ENCODE measurements at regions not wholly inside any gene's neighbourhood (a gene's known extent, or its start where the extent isn't known, plus 50 kb on each side); places are given as distances from the start of the nearest gene placed in this dataset.

DNA sequence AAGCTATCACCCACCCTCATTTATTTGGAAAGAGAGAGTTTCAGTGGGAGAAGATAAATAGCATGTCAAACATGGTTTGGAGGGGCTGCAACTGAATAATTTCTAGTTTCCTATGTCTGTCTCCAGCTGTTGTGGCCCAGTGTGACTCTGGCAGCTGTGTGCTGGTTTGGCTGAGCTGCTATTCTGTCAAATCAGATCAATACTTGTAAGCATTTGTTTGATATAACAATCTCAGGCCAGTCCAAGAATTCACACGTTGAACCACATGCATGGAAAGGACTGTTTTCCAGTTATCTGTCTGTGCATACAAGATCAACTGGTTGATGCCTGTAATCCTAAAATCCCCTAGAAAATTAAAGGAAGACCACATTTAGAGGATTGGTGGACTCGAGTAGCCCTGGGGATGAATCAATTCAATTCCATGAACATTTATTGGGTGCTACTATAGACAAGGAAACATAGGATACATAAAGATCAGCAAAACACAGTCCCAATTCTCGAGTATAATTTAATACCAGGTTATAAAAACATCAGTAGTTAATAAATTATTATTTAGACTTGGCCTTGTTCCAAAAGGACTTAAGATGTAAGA is 209.0 kb upstream of the PARD3B start:
- TF ChIP-seq, protein P1, sequence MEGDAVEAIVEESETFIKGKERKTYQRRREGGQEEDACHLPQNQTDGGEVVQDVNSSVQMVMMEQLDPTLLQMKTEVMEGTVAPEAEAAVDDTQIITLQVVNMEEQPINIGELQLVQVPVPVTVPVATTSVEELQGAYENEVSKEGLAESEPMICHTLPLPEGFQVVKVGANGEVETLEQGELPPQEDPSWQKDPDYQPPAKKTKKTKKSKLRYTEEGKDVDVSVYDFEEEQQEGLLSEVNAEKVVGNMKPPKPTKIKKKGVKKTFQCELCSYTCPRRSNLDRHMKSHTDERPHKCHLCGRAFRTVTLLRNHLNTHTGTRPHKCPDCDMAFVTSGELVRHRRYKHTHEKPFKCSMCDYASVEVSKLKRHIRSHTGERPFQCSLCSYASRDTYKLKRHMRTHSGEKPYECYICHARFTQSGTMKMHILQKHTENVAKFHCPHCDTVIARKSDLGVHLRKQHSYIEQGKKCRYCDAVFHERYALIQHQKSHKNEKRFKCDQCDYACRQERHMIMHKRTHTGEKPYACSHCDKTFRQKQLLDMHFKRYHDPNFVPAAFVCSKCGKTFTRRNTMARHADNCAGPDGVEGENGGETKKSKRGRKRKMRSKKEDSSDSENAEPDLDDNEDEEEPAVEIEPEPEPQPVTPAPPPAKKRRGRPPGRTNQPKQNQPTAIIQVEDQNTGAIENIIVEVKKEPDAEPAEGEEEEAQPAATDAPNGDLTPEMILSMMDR (IDR thresholded peaks at IDR 0.05; ENCODE audit: insufficient read depth, low read depth, low read length, missing control alignments) = no peak

DNA sequence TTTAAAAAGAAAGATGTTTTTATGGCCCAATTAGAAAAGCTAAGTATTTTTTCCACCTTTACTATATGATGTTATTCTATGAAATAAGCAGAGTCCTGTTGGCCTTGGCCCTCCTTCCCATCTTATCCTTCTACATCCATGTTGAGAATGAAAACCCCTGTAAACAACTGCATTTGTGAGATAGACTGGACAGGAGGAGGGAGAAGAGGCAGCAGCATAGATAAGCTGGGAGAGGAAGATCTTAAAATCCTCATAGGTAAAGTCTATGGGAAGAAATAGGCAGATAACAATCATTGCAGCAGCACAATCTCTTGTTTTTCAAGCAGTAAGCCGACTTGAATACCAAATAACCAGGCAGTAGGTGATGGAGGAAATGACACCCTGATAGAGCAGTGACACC is 207.6 kb upstream of the PARD3B start:
- no peak for DNase-seq (ENCODE audit: low read depth)
- no peak overlapping the region for H3K4me3 ChIP-seq (ENCODE audit: low read length)
- TF ChIP-seq, protein P1 (IDR thresholded peaks at IDR 0.05; ENCODE audit: insufficient read depth, low read depth, low read length, missing control alignments) = no peak

More for the DNA sequence above, 209.0 kb upstream of the PARD3B start:
- H3K4me3 ChIP-seq (ENCODE audit: low read length) = no peak overlapping the region
- DNase-seq (ENCODE audit: low read depth) = no peak

DNA sequence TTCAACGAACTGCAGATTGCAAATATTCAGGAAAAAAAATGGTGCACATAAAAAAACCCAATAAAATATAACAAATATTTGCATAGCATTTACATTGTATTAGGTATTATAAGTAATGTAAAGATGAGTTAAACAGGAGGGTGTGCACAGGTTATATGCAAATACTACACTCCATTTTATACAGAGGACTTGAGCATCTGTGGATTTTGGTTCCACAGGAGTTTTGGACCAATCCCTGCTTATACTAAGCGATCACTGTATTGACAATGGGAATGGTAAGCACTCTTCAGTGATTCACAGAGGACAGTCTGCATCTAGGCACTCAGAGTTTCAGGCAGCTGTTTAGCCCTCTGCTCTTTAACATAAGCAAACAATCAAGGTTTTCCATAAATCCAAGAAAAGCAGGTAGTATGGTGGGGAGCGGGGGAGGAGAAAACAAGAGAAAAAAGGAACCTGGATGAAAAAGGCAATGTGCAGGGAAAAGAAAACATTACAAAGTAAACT is 206.0 kb upstream of the PARD3B start:
- no peak for DNase-seq (ENCODE audit: low read depth)
- no peak overlapping the region for H3K4me3 ChIP-seq (ENCODE audit: low read length)
- TF ChIP-seq, protein P1 (IDR thresholded peaks at IDR 0.05; ENCODE audit: insufficient read depth, low read depth, low read length, missing control alignments) = no peak

DNA sequence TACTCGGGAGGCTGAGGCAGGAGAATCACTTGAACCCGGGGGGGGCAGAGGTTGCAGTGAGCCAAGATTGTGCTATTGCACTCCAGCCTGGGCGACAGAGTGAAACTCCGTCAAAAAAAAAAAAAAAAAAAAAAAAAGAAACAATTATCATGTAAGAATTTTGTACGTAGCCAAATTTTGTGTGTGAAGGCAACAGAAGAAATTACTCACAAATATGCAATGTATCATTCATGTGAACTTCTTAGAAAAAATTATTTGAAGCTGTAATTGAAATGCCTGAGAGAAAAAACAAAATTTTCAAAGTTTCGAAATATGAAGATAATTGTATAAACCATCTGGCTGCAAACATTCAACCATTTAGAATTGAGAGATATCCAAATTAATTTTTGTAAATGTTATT is 204.8 kb upstream of the PARD3B start:
- TF ChIP-seq, protein P1 (IDR thresholded peaks at IDR 0.05; ENCODE audit: insufficient read depth, low read depth, low read length, missing control alignments) = no peak
- H3K4me3 ChIP-seq (ENCODE audit: low read length) = no peak overlapping the region
- DNase-seq (ENCODE audit: low read depth) = no peak

DNA sequence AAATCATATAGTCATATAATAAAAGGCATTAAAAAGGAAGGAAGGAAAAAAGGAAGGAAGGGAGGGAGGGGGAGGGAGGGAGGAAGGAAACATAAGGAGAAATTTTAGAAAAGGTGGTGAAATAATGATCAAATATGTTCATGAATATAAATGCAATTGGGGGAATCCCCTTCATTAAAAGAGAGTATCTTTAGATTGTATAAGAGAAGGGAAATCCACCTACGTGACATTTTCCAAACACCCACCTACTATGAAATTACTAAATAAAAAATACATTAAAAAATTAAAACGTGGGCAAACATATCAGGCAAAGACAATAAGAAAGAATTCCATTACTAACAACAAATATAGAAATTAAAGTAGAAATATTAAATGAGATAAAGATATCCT is 203.4 kb upstream of the PARD3B start:
- no peak overlapping the region for H3K4me3 ChIP-seq (ENCODE audit: low read length)
- TF ChIP-seq, protein P1 (IDR thresholded peaks at IDR 0.05; ENCODE audit: insufficient read depth, low read depth, low read length, missing control alignments) = no peak
- no peak for DNase-seq (ENCODE audit: low read depth)

DNA sequence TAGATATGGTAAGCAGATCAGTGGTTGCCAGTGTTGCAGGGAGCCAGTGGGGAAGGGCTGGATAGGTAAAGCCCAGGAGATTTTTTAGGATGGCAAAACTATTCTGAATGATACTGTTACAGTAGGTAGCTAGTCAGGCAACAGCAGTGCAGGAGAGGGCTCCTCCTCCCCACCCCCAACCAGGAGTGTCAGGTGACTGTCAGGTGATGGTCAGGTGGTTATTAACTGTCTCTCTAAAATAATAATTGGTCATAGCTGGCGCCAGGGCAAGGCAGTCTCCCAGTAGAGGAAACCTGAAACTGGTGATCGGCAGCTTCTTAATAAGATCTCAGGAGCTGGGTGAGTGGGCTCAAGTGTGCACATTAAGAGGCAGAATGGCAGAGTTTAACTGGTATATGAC is 201.6 kb upstream of the PARD3B start:
- TF ChIP-seq, protein P1 (IDR thresholded peaks at IDR 0.05; ENCODE audit: insufficient read depth, low read depth, low read length, missing control alignments) = no peak
- no peak overlapping the region for H3K4me3 ChIP-seq (ENCODE audit: low read length)
- DNase-seq (ENCODE audit: low read depth) = no peak

DNA sequence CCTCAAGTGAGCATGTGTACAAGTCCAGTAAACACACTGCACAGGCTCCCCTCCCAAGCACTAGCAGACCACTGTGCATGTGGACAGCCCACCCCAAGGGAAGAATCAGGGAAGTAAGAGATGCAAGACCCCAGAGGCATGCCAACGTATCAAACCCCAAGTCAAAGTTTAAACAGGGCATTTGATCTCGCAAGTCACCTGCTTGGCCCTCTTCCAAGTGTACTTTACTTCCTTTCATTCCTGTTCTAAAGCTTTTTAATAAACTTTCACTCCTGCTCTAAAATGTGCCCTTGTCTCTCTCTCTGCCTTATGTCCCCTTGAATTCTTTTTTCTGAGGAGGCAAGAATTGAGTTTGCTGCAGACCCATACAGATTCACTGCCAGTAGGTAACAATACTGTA is 201.2 kb upstream of the PARD3B start:
- TF ChIP-seq, protein P1 (IDR thresholded peaks at IDR 0.05; ENCODE audit: insufficient read depth, low read depth, low read length, missing control alignments) = no peak

More for the DNA sequence above, 201.2 kb upstream of the PARD3B start:
- no peak overlapping the region for H3K4me3 ChIP-seq (ENCODE audit: low read length)
- DNase-seq (ENCODE audit: low read depth) = no peak

All from epithelial cell of esophagus (primary cell).